Epidermal melanocyte (primary cell): ENCODE measurements at regions not wholly inside any gene's neighbourhood (a gene's known extent, or its start where the extent isn't known, plus 50 kb on each side); places are given as distances from the start of the nearest gene placed in this dataset.

Source experiments
- DNase-seq: peaks from one replicate; pipeline ENCODE4 v3.0.0; 2011; ENCODE audit warnings: low spot score; ENCODE audit not compliant: insufficient read length

DNA sequence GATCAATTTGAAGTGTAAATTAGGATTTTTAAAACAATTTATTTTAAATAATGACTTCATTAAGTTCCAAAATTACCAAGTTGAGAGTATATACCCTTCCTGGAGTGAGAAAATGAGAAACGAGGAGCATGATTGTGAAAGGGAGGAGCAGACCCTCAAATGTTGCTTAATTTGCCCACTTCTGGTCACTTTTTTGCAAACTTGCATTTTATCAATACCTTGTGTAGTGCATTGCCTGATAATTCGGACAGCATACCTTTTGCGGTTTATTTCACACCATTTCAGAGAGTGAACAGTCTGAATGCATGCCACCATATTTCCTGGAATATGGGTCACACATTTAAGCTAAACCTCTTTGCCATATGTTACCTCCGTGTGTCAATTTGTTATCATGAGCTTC, 669.7 kb downstream of the RNF144A start:
- no peak for DNase-seq

DNA sequence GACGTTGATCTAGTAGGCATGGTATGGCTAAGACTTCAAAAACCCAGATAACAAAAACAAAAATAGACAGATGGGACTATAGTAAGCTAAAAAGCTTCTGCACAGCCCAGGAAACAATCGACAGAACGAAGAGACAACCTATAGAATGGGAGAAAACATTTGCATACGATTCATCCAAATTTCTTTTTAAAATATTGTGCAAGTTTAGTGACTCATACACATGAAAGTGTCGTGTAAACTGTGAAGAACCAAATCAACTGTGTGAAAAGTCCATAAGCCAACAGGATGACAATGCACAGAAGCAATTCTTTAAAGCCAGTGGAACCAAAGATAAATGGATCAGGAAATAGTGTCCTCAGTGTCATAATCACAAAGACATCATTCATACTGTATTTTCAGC, 671.1 kb downstream of the RNF144A start:
- DNase-seq, result no peak

DNA sequence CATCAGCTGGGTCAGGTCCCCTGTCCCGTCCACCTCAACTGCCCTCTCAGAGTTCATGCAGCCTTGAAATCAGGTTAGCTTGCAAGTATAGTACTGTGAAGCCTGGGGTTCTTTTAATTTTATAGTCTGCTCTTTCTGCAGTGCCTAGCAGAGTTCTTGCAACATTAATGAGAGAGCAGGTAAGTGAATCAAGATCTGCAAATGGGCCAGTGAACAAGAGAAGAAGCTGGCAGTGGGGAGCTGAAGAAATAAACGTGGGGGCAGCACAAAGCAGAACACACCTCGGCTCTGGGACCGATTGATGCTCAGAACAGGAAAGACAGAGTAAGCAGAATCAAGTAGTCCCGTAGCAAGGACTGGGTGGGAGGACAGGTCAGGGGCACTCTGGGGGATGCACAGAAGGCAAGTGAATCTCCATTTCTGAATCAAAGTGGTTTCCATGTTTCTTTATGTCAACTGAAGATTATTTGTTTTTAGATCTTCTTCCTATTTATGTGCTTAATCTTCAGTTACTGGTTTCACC, 675.5 kb downstream of the RNF144A start:
- DNase-seq, result no peak

DNA sequence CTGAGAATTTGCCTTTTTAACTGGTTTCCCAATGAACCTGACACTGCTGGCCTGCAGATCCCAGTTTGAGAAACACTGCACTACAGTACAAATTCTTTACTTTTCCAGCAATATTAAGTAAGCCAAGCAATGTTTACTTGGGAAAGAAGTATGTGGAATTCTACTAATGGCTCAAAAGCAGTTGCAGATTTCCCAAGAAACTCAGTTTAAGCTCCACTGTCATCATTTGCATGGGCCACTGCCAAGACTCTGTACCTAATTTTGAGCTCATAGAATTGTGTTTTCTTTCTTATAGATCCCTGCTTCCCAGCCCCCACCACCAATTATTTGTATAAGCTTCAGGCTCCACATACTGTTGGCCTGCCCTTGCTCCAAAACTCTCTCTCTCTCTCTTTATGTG, 676.1 kb downstream of the RNF144A start:
- DNase-seq, result no peak

DNA sequence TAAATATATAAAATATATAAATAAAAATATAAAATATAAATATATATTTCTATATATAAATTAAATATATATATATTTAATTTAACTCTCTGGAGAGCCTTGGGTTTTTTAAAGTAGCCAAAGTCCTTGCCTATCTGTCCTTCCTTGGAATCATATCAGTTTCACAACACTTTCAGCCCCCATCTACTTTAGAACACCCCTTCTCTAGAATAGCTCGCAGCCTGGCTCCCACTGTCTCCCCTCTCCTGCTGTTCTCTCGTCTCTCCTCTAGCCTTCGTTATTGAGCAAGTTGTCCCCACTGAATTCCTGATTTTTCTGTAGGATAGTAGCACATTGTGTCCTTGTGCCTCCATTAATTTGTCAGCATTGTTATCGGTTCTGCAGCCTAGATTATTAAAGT, 677.0 kb downstream of the RNF144A start:
- no peak for DNase-seq

DNA sequence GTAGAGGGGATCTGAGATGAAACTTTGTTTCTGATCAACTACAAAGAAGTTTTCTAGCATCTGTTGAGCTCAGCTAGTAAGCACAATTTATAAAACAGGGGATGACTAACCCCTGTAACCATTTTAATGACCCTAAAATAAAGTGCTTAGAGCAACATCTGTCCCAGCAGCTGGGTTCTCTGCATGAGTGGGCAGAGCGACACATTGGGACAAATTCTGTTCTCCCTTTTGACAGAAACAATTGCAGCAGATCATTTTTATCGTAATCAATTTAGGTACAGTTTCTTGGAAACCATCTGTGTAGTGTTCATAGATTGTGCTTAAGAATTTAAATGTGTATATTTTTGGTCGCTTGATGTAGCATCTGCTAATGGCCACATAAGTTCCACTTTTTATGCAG, 678.0 kb downstream of the RNF144A start:
- no peak for DNase-seq

DNA sequence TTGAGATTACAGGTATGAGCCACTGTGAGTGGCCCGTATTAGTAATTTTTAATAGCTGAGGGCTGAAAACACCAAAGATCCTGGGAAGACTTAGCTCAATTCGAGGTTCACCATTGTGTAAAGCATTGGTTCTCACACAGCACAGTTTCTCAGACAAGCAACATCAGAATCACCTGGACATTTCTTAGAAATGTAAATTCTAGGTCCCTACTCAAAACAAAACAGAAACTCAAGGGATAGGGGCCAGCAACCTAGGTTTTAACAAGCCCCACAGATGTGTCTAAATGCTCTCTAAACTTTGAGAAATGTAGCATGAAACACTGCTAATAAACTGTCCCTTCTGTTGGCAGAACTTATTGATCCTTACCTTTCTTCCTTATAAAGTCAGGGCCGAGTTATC, 681.2 kb downstream of the RNF144A start:
- DNase-seq, result no peak

DNA sequence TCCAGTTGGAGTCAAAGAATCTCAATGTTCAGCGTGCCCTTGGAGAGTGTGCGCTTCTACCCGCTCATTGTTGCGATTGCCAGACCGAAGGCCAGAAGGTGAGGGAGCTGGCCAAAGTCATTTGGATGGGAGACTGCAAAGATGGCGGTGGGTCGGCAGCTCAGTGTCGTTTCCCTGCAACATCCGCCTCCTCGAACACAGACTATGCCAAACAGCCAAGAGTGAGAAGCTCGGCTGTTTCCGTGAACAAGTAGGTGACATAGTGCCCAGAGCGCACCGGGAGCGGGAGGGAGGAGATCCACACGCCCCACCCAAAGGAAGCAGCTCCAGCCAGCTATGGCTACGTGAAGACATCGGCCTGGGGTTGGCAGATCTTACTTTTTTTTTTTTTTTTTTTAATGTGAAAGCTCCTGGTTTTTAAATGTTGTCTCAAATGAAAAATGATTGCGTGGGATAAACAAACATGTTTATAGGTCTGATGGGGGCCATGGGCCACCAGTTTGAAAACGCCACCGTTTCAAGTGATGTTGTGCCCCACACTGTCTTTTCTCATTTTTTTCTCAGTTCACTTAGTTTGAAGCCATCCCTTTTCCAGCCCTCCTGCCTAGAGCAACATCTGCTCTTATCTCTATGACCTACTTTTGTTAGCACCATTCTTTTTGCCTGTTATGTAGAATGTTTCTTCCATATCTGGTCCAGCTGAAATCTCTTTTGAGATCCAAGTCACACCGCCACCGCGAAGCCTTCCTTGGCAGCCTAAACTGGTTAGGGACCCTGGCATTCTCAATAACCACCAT, 682.4 kb downstream of the RNF144A start:
- DNase-seq, result no peak

DNA sequence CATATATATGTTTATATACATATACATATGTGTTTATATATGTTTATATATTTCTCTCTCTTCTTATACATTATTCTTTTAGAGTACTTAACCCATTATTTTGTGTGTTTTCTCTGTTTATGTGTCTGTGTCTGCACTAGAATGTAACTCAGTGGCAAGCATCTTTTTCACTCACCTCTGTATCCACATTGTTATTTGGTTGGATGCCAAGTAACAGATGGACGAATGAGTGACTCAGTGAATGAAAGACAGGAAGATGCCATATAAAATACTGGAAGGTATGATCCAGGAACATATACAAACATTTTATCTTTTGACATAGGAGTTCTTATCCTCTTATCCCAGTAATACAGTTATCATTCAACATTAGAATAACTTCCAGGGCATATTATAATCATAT, 684.8 kb downstream of the RNF144A start:
- DNase-seq, result no peak

DNA sequence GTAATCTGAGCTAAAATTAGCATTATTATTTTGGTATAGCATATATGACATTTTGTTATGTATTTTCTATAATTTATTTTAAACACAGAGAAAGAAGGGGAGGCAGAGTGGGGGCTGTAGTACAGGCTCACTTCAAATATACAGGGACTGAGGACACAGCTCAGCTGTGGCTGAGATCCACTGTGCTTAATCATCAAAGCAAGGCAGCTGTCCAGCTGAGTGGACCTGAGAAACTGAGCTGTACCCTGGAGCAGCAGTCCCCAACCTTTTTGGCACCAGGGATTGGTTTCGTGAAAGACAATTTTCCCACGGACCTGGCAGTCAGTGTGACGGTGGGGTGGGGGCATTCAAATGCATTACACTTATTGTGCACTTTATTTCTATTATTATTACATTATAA, 687.2 kb downstream of the RNF144A start:
- DNase-seq, result no peak

DNA sequence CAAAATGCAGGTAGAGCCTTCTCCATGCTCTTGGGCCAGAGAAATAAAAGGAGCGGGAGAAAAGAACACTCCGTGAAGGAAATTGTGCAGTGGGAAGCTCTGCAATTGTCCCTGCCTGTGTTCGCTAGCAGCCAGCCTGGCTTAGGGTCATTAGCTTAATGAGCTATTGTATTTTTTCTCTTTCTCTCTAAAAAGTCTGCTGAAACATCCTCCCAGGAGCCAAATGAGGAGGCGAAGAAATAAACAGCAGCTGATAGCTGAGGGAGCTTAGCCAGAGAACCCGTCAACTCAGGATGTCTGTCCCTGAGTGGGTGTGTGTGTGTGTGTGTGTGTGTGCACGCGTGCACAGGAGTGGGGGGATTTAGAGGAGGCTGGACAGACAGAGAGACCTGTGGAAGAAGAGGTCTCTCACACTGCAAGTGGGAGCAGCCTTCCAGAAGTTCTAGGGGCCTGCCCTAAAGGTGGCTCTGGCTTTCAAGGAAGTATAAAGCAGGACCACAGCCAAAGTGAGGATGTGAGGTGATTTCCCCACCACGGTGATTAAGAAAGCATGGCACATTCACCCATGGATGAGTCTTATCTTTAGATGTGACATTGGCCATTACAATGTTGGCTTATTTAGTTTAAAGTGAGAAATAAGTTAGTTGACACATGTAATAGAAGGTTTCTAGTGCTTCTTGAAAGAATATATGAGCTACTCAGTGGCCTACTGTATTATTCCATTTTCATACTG, 690.4 kb downstream of the RNF144A start:
- DNase-seq, result no peak

DNA sequence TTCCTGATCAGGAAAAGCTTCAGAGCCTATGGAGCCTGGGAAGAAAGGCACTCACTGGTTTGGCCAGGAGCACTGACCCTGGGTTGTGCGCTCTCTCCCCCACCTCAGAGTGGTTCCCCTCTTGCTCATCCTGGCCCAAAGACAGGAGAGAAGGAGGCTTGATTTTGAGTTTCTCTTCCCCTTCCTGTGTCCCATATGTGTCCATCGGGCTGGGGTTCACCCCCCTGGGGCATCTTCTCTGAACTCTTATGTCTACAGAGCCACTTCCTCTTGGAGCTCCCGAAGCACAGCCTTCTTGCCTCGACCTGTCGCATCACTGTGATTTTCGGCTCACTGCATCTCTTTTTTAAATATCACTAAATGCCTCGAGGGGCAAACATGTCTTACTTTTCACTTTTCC, 692.3 kb downstream of the RNF144A start:
- no peak for DNase-seq

DNA sequence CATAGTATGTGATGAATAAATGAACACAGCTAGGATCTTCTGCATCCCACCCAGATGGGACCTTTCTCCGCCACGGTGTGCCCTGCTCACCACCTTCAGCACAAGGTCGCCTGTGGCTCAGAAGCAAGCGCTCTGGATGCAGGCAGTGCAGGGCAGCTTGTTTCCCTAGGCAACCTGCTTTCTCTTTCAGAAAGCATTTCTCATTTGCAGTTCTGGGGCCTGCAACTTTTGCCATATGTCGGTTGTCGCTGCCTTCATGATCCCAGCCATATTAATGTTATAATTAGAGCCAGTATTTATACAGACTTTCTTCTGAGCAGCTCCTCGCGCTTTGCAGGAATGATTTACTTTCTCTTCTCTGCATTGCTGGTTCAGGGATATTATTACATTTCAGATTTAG, 692.8 kb downstream of the RNF144A start:
- no peak for DNase-seq

DNA sequence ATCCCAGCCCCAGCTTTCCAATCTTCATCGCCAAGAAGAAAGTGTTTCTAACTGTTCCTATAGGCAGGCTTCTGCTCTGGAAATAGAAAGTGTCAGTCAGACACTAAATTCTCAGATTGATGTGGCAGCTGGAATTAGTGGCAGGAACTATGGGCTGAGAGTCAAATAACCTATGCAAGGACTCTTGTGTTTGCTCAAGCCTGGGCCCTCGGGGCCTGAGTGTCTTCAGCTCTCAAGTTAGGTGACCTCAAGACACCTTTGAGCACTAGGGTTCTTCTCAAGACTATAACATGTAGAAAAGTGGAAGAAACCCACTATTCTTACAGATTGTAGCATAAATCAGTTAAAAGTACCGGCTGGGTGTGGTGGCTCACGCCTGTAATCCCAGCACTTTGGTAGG, 694.5 kb downstream of the RNF144A start:
- no peak for DNase-seq

DNA sequence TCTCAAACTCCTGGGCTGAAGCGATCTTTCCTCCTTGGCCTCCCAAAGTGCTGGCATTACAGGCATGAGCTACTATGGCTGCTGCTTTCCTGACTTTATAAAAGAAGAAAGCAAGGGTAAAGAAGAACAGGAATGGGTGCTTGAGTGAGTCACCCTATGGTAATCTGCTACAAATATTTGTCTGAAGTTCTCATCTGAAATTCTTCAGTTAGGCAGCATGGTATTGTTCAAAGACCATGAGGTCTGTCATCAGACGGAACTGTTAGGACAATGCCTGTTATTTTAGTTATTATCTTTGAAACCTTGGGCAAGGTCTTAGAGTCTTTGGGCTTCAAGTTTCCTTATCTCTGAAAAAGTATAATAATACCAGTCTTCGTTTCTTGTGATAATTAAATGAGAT, 695.8 kb downstream of the RNF144A start:
- no peak for DNase-seq

DNA sequence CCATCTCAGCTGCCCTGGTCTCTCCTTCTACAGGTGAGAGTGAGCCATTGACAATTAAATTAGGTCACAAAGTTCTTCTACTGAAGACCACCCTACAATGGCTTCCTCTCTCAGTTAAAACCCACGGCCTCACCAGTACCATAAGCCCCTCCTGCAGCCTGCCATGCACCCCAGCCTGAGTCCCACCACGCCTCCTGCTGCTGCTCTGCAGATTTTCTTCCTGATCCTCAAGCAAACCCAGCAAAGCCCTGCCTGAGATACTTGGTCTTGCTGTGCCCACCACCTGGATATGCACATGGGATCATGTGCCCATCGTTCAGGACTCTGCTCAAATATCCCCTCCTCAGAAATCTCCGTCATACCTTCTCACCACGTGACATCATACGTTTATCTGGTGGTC, 696.6 kb downstream of the RNF144A start:
- DNase-seq, result no peak

DNA sequence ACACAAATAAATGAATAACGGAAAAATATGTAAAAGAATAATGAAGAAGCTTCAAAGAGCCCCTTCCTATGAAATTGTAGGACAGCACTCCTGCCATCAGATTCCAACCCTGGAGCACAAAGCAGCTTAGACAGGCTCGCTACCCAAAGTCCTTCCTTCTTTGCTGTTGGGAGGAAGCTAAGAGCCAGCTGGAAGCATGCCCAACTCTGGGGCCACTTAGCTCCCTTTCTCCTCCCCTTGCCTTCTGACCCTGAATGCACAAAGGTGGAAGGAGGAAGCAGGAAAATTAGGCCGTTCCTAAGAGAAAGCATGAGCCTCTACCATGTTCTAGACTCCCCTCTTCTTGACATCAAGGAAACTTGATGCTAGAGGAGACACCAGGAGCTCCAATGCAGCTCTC, 700.8 kb downstream of the RNF144A start:
- DNase-seq, result no peak

DNA sequence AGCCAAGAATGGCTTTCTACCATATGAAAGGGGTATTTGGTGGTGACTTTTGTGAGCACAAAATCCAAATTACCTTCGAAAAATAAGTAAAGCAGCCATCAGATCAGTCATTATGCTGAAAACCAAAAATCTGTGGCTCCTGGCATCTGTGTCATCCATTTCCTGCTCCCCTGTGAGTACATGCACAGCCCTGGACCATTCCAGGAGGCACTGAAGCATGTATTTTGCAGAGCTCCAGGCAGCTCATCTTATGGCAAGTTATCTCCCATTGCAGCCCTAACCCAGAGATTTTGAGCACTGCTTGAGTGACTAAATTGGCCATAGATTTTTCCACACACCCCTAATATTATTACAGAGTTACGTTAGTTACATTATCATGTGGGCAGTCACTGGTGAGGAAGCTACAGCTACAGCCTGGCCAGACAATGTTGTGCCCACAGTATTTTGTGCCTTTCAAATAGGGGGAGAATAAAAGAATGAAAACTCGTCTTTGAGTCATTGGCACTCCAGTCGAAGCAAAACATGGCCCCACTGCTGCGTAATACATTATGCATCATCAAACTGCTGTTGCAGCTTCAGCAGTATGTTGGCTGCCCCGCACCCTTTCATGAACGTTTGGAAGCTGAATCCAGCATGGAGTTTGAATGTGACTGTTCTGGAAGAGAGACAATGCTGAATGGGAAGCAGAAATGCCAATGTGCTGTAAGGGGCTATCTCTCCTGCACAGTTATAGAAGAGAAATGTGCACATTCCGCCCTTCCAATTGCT, 702.2 kb downstream of the RNF144A start:
- no peak for DNase-seq

DNA sequence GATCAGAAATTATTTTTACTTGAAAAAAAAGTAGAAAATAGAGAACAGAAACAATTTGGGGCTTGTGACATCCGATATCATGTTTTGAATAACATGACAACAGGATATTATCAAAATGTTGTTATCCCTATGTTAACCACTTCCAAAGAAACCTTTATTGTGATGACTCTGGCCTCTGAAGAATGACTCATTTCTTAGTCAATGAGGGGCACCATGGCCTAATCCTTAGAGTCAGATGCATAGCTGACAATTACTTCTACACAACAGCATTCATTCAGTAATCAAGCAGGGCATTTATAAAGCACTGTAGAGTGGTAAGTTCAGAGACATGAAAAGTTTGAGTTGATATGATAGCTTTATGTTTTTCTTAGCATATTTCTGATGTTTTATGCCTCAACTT, 703.0 kb downstream of the RNF144A start:
- no peak for DNase-seq

DNA sequence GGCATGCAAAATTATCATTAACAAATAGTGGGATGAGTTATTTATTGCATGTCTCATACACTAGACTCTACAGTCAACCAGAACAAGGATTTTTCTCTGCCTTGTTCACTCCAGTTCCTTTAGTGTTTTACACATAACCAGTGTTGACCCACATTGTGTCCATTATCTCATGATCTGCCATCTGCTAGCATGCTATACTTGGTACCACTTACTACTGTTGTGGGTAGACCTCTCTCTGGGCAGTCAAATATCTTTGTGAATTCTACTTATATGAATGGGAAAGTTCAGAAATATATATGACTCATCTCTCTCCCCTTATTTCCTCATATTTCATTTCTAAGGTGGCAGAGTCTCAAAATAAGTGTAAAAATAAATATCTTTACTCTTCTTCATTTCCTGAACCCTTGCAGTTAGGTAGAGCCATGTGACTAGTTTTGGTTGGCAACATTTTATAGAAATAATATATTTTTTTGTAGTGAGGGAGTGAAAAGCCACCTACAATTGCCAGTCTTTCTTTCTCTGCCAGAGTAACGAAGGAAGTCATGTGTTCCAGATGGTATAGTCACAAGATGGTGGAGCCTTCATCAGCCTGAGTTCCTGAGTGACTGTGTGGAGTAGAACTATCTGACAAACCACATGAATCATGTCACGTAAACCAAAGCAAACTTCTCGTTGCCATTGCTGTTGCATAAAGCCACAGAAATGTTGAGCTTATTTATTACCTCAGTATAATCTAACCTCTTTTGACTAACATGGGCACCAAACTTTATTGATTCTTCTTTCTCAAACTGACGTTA, 704.0 kb downstream of the RNF144A start:
- DNase-seq, result no peak

DNA sequence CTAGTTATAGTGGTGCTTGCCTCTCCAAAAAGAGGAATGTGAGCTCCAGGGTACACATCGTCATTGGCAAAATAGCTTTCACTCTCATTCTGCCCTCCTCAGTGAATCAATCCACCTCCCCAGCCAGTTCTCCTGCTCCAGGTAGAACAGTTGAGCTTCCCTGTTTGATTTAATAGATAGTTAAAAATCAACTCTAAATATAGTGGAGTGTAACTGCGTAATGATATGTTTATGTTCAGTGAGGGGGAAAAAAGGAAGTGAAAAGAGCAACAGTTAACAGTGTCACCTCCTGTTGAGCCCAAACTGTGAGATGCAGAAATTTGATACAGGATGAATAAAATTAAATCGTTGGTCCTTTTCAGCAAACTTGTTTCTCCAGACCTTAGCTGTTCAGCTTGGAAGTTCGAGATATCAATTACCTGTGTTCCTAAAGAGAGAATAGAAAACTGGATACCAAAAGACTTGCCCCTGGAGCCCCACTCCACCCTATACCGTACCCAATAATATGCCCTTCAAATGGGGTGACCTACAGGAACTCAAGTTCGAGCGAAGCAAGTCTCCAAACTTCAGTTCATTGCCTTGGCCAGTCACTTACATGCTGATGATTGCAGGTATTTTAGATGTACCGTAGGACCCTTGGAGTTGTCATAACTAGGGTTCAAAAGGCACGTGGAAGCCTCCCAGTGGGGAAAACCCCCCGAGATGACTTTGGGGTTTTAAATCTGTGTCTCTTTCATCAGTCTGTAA, 708.4 kb downstream of the RNF144A start:
- no peak for DNase-seq
